OCI-LY3 (cell line): ENCODE measurements at regions not wholly inside any gene's neighbourhood (a gene's known extent, or its start where the extent isn't known, plus 50 kb on each side); places are given as distances from the start of the nearest gene placed in this dataset.

Experiments used
- H2AFZ ChIP-seq: fragments of 200-600, 300-600 bp; shearing (Covaris generic); 2 replicates; pipeline ENCODE4 v1.6.0; 2014; ENCODE audit warnings: antibody characterized with exemption, low read depth, low read length
- H3K27ac ChIP-seq: fragments of 200-600, 300-600 bp; sonication (generic); 2 replicates; pipeline ENCODE4 v1.5.1; 2014; ENCODE audit warnings: mild to moderate bottlenecking, low read length, moderate library complexity, mixed read lengths
- H3K27me3 ChIP-seq: fragments of 200-600, 300-600 bp; sonication (generic); 2 replicates; pipeline ENCODE4 v1.6.1; 2014; ENCODE audit warnings: low read depth, low read length, mixed read lengths
- H3K36me3 ChIP-seq: fragments of 200-600, 300-600 bp; sonication (generic); replicated peaks from 2 replicates; pipeline ENCODE3; 2014; ENCODE audit warnings: low read depth, low read length, mixed read lengths
- H3K4me1 ChIP-seq: fragments of 300-600, 200-600 bp; sonication (generic); 2 replicates; pipeline ENCODE4 v1.6.1; 2014; ENCODE audit warnings: low read length, mixed read lengths
- H3K4me2 ChIP-seq: fragments of 200-600, 300-600 bp; sonication (generic); 2 replicates; pipeline ENCODE4 v1.6.1; 2014; ENCODE audit warnings: low read length, mixed read lengths
- H3K4me3 ChIP-seq: fragments of 300-600, 200-600 bp; sonication (generic); 2 replicates; pipeline ENCODE4 v1.5.1; 2014; ENCODE audit warnings: antibody characterized with exemption, mild to moderate bottlenecking, low read length, moderate library complexity
- H3K79me2 ChIP-seq: fragments of 300-600, 200-600 bp; shearing (Covaris generic); 2 replicates; pipeline ENCODE4 v1.6.1; 2014; ENCODE audit warnings: mild to moderate bottlenecking, low read length, mixed read lengths
- H3K9ac ChIP-seq: fragments of 300-600, 200-600 bp; shearing (Covaris generic); 2 replicates; pipeline ENCODE4 v1.6.0; 2014; ENCODE audit warnings: mild to moderate bottlenecking, low read length, moderate library complexity
- H3K9me3 ChIP-seq: fragments of 200-600, 300-600 bp; shearing (Covaris generic); 2 replicates; pipeline ENCODE4 v1.6.1; 2014; ENCODE audit warnings: low read length, mixed read lengths; ENCODE audit not compliant: insufficient read depth
- H4K20me1 ChIP-seq: fragments of 200-600, 300-600 bp; sonication (generic); 2 replicates; pipeline ENCODE4 v1.6.1; 2016; ENCODE audit warnings: low read length, mixed read lengths; ENCODE audit not compliant: insufficient read depth
- EZH2phosphoT487 ChIP-seq: fragments of 200-600 bp; shearing (Covaris generic); IDR thresholded peaks from 2 replicates; pipeline ENCODE4 v1.6.1; 2018; ENCODE audit warnings: antibody characterized with exemption, mixed run types, low read depth
- TF ChIP-seq, protein P1 (sequence below): fragments of 200-600, 300-600 bp; sonication (generic); IDR thresholded peaks from 2 replicates; pipeline ENCODE4 v1.5.1; 2014; ENCODE audit warnings: antibody characterized with exemption, low read length, low read depth

DNA sequence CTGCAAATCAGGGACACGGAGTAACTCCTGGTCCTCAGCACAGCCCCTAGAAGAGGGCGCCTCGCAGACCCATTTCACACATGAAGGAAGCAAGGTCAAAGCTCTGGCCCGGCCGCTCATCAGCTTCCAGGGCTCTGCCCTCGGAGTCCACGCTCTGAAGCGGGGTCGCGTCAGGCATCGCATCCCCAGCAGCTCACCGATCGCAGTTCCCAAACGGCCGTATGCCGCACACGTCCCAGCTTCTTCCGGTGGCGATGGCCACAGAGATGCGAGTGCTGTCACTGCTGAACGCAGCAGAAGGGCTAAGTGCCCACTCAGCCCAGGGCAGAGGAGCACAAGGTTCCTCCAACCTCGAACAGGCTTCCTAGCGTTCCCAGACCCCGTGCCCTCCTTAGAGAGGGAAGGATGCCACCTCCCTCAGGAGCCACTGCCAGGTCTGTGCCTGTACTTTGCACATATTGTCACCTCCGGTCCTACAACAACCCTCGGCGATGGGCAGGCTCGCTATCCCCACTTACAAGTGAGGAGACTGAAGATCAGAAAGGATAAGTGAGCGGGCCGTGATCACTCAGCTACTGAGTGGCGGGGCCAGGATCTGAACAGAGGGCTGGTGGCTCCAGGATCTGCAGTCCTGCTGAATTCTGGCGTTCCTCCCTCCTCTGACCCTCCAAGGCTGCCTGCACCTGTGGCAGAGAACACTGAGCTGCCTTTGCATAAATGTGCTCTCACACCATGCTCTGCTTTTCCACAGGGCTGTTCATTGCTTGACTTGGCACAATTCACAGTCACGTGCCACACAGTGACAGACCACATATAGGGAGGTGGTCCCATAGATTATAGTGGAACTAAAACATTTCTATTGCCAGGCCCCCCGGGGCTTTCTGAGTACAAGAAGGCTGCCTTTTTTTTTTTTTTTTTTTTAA lies 71.4 kb downstream of the COPS8 start:
- no peak overlapping the region for H3K9ac ChIP-seq
- no peak overlapping the region for H3K27ac ChIP-seq

DNA sequence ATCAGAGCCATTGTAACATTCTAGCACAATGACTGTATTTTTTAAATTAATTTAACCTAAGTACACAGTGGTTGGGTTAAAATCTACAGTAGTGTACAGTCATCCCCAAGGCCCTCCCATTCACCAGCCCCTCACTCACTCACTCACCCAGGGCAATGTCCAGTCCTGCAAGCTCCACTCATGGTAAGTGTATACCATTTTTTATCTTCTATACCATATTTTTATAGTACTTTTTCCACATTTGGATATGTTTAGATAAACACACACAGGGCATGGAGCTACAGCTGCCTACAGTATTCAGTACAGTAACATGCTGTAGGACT lies 72.1 kb downstream of the COPS8 start:
- no peak for TF ChIP-seq EZH2phosphoT487
- TF ChIP-seq, protein P1, sequence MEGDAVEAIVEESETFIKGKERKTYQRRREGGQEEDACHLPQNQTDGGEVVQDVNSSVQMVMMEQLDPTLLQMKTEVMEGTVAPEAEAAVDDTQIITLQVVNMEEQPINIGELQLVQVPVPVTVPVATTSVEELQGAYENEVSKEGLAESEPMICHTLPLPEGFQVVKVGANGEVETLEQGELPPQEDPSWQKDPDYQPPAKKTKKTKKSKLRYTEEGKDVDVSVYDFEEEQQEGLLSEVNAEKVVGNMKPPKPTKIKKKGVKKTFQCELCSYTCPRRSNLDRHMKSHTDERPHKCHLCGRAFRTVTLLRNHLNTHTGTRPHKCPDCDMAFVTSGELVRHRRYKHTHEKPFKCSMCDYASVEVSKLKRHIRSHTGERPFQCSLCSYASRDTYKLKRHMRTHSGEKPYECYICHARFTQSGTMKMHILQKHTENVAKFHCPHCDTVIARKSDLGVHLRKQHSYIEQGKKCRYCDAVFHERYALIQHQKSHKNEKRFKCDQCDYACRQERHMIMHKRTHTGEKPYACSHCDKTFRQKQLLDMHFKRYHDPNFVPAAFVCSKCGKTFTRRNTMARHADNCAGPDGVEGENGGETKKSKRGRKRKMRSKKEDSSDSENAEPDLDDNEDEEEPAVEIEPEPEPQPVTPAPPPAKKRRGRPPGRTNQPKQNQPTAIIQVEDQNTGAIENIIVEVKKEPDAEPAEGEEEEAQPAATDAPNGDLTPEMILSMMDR: no peak
- Histone ChIP-seq H3K27me3 (no peaks in the 10 kb centered on the region), H3K4me1 (no peaks in the 10 kb centered on the region), H3K79me2 (no peaks in the 10 kb centered on the region), H2AFZ (no peak overlapping the region), H3K4me2 (no peak overlapping the region), H3K9me3 (no peaks in the 10 kb centered on the region), H3K9ac (no peak overlapping the region), H4K20me1 (no peaks in the 10 kb centered on the region), H3K4me3 (no peak overlapping the region), H3K36me3 (no peaks in the 10 kb centered on the region), H3K27ac (no peak overlapping the region)

More for the DNA sequence above, 71.4 kb downstream of the COPS8 start:
- Histone ChIP-seq H3K4me2 (no peak overlapping the region), H3K4me1 (no peaks in the 10 kb centered on the region), H3K9me3 (no peaks in the 10 kb centered on the region), H4K20me1 (no peaks in the 10 kb centered on the region), H3K79me2 (no peaks in the 10 kb centered on the region), H3K27me3 (no peaks in the 10 kb centered on the region), H3K36me3 (no peaks in the 10 kb centered on the region), H3K4me3 (no peak overlapping the region), H2AFZ (no peak overlapping the region)
- no peak for TF ChIP-seq EZH2phosphoT487
- TF ChIP-seq, protein P1: no peak

DNA sequence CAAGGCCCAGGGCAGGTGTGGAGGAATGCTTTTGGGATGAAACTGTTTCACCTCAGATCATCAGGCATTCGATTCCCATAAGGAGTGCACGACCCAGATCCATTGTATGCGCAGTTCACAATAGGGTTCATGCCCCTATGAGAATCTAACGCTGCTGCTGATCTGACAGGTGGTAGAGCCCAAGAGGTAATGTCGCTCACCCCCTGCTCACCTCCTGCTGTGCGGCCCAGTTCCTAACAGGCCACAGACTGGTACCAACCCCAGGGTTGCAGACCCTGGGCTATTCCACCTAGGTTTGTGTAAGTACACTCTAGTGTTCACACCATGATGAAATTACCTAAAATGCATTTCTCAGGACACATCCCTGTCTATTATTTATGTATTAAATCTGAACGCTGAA lies 72.5 kb downstream of the COPS8 start:
- no peaks in the 10 kb centered on the region for H3K36me3 ChIP-seq
- no peaks in the 10 kb centered on the region for H3K27me3 ChIP-seq
- no peak overlapping the region for H3K4me3 ChIP-seq
- no peaks in the 10 kb centered on the region for H4K20me1 ChIP-seq
- no peaks in the 10 kb centered on the region for H3K9me3 ChIP-seq
- H3K79me2 ChIP-seq: no peaks in the 10 kb centered on the region
- TF ChIP-seq, protein P1: no peak
- TF ChIP-seq EZH2phosphoT487: no peak
- H3K9ac ChIP-seq: no peak overlapping the region
- H3K4me1 ChIP-seq: no peaks in the 10 kb centered on the region
- no peak overlapping the region for H3K27ac ChIP-seq
- no peak overlapping the region for H3K4me2 ChIP-seq
- H2AFZ ChIP-seq: no peak overlapping the region

DNA sequence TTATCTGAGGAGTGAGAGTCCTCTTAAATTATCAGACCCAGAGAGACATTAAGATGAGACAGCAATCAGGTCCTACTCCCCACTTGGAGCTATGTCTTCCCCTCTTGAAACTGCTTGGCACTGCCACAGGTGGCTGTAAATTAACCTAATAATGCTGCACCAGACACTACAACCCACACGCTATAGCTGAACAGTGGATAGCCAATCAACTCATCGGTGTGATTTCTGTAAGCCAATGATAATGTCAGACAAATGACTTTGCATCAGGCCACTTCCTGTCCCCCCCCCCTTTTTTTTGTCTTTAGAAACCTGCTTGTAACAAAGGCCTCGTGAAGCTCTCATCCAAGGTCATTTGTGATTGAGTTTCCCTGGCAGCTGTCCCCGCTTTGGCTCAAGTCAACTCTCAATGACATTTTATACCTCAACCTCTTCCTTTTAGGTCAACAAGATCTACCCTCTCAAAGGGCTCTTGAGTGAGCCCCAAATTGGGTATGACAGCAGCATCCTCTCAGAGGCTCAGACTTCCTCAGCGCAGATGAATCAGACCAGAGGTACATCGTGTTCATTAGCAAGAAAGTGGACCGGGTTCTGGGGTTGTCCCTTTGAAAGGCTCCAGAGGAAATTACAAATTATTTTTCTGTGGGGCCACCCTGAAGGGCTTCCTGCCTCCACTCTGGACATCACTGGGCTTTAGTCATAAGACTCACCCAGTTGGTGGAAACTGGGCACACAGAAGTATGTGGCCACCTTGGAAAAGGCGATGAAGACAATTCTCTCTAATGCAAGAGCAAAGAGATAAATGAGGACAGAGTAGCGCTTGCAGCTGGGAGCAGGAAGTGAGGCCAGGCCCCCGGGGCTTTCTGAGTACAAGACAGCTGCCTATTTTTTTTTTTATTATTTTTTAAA lies 73.6 kb downstream of the COPS8 start:
- Histone ChIP-seq H3K4me3 (no peak overlapping the region), H3K4me2 (no peak overlapping the region), H2AFZ (no peak overlapping the region), H3K79me2 (no peaks in the 10 kb centered on the region), H4K20me1 (no peaks in the 10 kb centered on the region), H3K27ac (no peak overlapping the region), H3K36me3 (no peaks in the 10 kb centered on the region), H3K9ac (no peak overlapping the region), H3K9me3 (no peaks in the 10 kb centered on the region), H3K4me1 (no peaks in the 10 kb centered on the region), H3K27me3 (no peaks in the 10 kb centered on the region)
- TF ChIP-seq, protein P1: no peak
- no peak for TF ChIP-seq EZH2phosphoT487
